GM23338 (cell line): ENCODE measurements at regions not wholly inside any gene's neighbourhood (a gene's known extent, or its start where the extent isn't known, plus 50 kb on each side); places are given as distances from the start of the nearest gene placed in this dataset.

Experiments
- ATAC-seq: fragments of 200-7000 bp; cut with Tn5 transposase; 3 replicates; pipeline ENCODE4 v1.9.1; 2020
- DNase-seq: peaks from one replicate; pipeline ENCODE4 v3.0.0-alpha.2; 2015; ENCODE audit warnings: low spot score
- H2AFZ ChIP-seq: fragments of 200-600 bp; sonication (generic); 2 replicates; pipeline ENCODE4 v1.8.0; 2016; ENCODE audit warnings: antibody characterized with exemption, mild to moderate bottlenecking, moderate library complexity
- H3F3A ChIP-seq: fragments of 200-600 bp; sonication (generic); replicated peaks from 2 replicates; pipeline ENCODE4 v1.8.0; 2017; ENCODE audit warnings: antibody characterized with exemption, mixed run types, low read depth
- H3K27ac ChIP-seq: fragments of 200-600 bp; sonication (generic); 2 replicates; pipeline ENCODE4 v1.6.1; 2016; ENCODE audit warnings: low read depth
- H3K27me3 ChIP-seq: fragments of 200-600 bp; sonication (generic); 2 replicates; pipeline ENCODE4 v1.8.0; 2016; ENCODE audit warnings: mild to moderate bottlenecking, mixed run types, moderate library complexity; ENCODE audit not compliant: insufficient read depth
- H3K36me3 ChIP-seq: fragments of 200-600 bp; sonication (generic); 2 replicates; pipeline ENCODE4 v1.8.0; 2016; ENCODE audit warnings: mild to moderate bottlenecking; ENCODE audit not compliant: insufficient read depth
- H3K4me1 ChIP-seq: fragments of 200-600 bp; sonication (generic); 2 replicates; pipeline ENCODE4 v1.8.0; 2016; ENCODE audit warnings: mild to moderate bottlenecking, moderate library complexity; ENCODE audit not compliant: insufficient read depth
- H3K4me2 ChIP-seq: fragments of 200-600 bp; sonication (generic); 2 replicates; pipeline ENCODE4 v1.7.1; 2017; ENCODE audit warnings: mixed run types
- H3K4me3 ChIP-seq: fragments of 200-600 bp; sonication (generic); 2 replicates; pipeline ENCODE4 v1.6.1; 2016; ENCODE audit warnings: mixed run types
- H3K79me2 ChIP-seq: fragments of 200-600 bp; sonication (generic); replicated peaks from 2 replicates; pipeline ENCODE4 v1.8.0; 2017; ENCODE audit warnings: mild to moderate bottlenecking; ENCODE audit not compliant: insufficient read depth
- H3K9me2 ChIP-seq: fragments of 200-600 bp; sonication (generic); 2 replicates; pipeline ENCODE4 v1.8.0; 2017; ENCODE audit not compliant: insufficient read depth
- H4K20me1 ChIP-seq: fragments of 200-600 bp; sonication (generic); replicated peaks from 2 replicates; pipeline ENCODE4 v1.8.0; 2017; ENCODE audit warnings: mild to moderate bottlenecking; ENCODE audit not compliant: insufficient read depth
- H3K27ac Mint-ChIP-seq: 2 replicates; pipeline ENCODE4 v1.8.0; 2020; ENCODE audit warnings: inconsistent platforms, mild to moderate bottlenecking, moderate library complexity, mixed read lengths
- H3K27me3 Mint-ChIP-seq: 3 replicates; pipeline ENCODE4 v1.8.0; 2022; ENCODE audit warnings: low read depth, mild to moderate bottlenecking, moderate library complexity, mixed read lengths, inconsistent platforms; ENCODE audit not compliant: insufficient read depth, poor library complexity
- H3K36me3 Mint-ChIP-seq: 3 replicates; pipeline ENCODE4 v1.8.0; 2021; ENCODE audit warnings: low read depth, mild to moderate bottlenecking, inconsistent platforms, moderate library complexity, mixed read lengths
- H3K4me1 Mint-ChIP-seq: 3 replicates; pipeline ENCODE4 v1.8.0; 2020; ENCODE audit warnings: mild to moderate bottlenecking, inconsistent platforms, mixed read lengths
- H3K4me3 Mint-ChIP-seq: 3 replicates; pipeline ENCODE4 v1.8.0; 2021; ENCODE audit warnings: moderate library complexity, mild to moderate bottlenecking, inconsistent platforms, mixed read lengths
- H3K9me3 Mint-ChIP-seq: 3 replicates; pipeline ENCODE4 v1.8.0; 2020; ENCODE audit warnings: moderate library complexity, mild to moderate bottlenecking, inconsistent platforms, mixed read lengths
- CREB1 ChIP-seq: fragments of 250-450 bp; sonication (Bioruptor Pico); IDR thresholded peaks from 2 replicates; pipeline ENCODE4 v1.5.0; 2020; ENCODE audit warnings: low read depth, mild to moderate bottlenecking, moderate library complexity
- EZH2 ChIP-seq: fragments of 200-600 bp; sonication (generic); IDR thresholded peaks from one replicate; pipeline ENCODE4 v1.8.0; 2017; ENCODE audit warnings: antibody characterized with exemption, mild to moderate bottlenecking, low read depth; ENCODE audit not compliant: unreplicated experiment
- EZH2phosphoT487 ChIP-seq: fragments of 200-600 bp; sonication (generic); IDR thresholded peaks from one replicate; pipeline ENCODE4 v1.8.1; 2018; ENCODE audit warnings: antibody characterized with exemption; ENCODE audit not compliant: unreplicated experiment
- JUNB ChIP-seq: IDR thresholded peaks from one replicate; pipeline ENCODE4 v1.6.1; 2016; ENCODE audit warnings: antibody characterized with exemption; ENCODE audit not compliant: unreplicated experiment
- NANOG ChIP-seq: IDR thresholded peaks from 2 replicates; pipeline ENCODE4 v1.6.1; 2016; ENCODE audit warnings: antibody characterized with exemption, borderline replicate concordance
- POLR2AphosphoS5 ChIP-seq: IDR thresholded peaks from 2 replicates; pipeline ENCODE4 v1.6.1; 2016; ENCODE audit warnings: antibody characterized with exemption, low read depth
- REST ChIP-seq: IDR thresholded peaks from one replicate; pipeline ENCODE4 v1.6.1; 2018; ENCODE audit warnings: antibody characterized with exemption; ENCODE audit not compliant: unreplicated experiment
- STAT1 ChIP-seq: IDR thresholded peaks from one replicate; pipeline ENCODE4 v1.6.1; 2016; ENCODE audit warnings: antibody characterized with exemption; ENCODE audit not compliant: unreplicated experiment
- ZNF114 ChIP-seq: fragments of 250-450 bp; sonication (Bioruptor Pico); IDR thresholded peaks from 2 replicates; pipeline ENCODE4 v1.5.0; 2020; ENCODE audit warnings: mild to moderate bottlenecking, moderate library complexity
- TF ChIP-seq, protein P1 (sequence below), 2 experiments: fragments of 200-600 bp in 1 of 2; sonication (generic) in 1 of 2; conservative IDR thresholded peaks; 2 replicates each; pipeline versions ENCODE4 v1.5.1 to v1.6.1; 2016 to 2017; ENCODE audit warnings: antibody characterized with exemption in 2 of 2, low read depth in 2 of 2, mild to moderate bottlenecking in 2 of 2, moderate library complexity in 1 of 2
- TF ChIP-seq, protein P2 (sequence below): IDR thresholded peaks from 2 replicates; pipeline ENCODE4 v1.6.1; 2016; ENCODE audit warnings: antibody characterized with exemption

- H2AFZ ChIP-seq: 0 out of 2 replicates have a peak overlapping the region, but pooled peaks have one; percentile 18
- no peaks in the 10 kb centered on the region for H4K20me1 ChIP-seq
- H3K36me3 ChIP-seq: no peaks in the 10 kb centered on the region
- no peak overlapping the region for H3K4me3 ChIP-seq
- no peaks in the 10 kb centered on the region for H3F3A ChIP-seq
- H3K9me3 Mint-ChIP-seq: no peaks in the 10 kb centered on the region
- no peak overlapping the region for H3K4me2 ChIP-seq
- TF ChIP-seq REST (no peak), NANOG (no peak), ZNF114 (CRISPR knock-in tag) (no peak), CREB1 (CRISPR knock-in tag) (no peak), EZH2 (no peak)
- H3K4me1 Mint-ChIP-seq: peaks cover 28% of the 10 kb centered on the region
- no peaks in the 10 kb centered on the region for H3K27me3 ChIP-seq
- H3K79me2 ChIP-seq: no peaks in the 10 kb centered on the region
- no peak for DNase-seq
- H3K36me3 Mint-ChIP-seq: no peaks in the 10 kb centered on the region
- H3K4me1 ChIP-seq: peaks cover 15% of the 10 kb centered on the region
- no peak overlapping the region for H3K4me3 Mint-ChIP-seq
- no peak overlapping the region for H3K27ac ChIP-seq
- H3K27ac Mint-ChIP-seq: no peak overlapping the region
- H3K9me2 ChIP-seq: no peaks in the 10 kb centered on the region
- H3K27me3 Mint-ChIP-seq: peaks cover 1% of the 10 kb centered on the region
- no peak for ATAC-seq
These were observed 549.0 kb upstream of the ZNF608 start for GRCh38 chr5:125295405-125295872.

DNA sequence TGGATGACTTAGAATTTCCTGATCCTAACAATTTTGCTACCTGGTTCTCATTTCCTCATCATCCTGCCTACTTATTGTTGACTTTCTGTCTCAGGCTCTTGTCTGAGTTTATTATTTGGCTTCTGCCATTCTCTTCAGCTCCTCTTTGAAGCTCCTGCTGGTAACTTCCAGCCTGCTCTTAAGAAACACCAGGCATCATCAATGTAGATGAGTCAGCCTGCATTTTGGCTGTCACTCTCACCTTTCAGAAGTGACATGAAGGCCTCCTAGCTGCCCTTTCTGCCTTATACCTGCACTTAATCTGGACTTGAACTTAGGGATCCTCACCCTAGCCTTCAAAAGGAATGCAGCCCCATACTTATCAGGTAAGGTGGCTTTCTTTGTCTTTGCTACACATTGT, 551.8 kb upstream of the ZNF608 start:
- Histone ChIP-seq H3K9me2 (no peaks in the 10 kb centered on the region), H3K27me3 (no peaks in the 10 kb centered on the region), H3K4me2 (no peak overlapping the region), H3K36me3 (no peaks in the 10 kb centered on the region), H2AFZ (peak overlapping the region; percentile 86; the same call in 1 of the 2 replicates), H3K4me3 (no peak overlapping the region), H3K79me2 (no peaks in the 10 kb centered on the region), H3F3A (no peaks in the 10 kb centered on the region), H4K20me1 (no peaks in the 10 kb centered on the region), H3K27ac (no peak overlapping the region), H3K4me1 (peaks cover 15% of the 10 kb centered on the region)
- TF ChIP-seq, protein P1, sequence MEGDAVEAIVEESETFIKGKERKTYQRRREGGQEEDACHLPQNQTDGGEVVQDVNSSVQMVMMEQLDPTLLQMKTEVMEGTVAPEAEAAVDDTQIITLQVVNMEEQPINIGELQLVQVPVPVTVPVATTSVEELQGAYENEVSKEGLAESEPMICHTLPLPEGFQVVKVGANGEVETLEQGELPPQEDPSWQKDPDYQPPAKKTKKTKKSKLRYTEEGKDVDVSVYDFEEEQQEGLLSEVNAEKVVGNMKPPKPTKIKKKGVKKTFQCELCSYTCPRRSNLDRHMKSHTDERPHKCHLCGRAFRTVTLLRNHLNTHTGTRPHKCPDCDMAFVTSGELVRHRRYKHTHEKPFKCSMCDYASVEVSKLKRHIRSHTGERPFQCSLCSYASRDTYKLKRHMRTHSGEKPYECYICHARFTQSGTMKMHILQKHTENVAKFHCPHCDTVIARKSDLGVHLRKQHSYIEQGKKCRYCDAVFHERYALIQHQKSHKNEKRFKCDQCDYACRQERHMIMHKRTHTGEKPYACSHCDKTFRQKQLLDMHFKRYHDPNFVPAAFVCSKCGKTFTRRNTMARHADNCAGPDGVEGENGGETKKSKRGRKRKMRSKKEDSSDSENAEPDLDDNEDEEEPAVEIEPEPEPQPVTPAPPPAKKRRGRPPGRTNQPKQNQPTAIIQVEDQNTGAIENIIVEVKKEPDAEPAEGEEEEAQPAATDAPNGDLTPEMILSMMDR (conservative IDR thresholded peaks at IDR 0.05; ENCODE audit: low read depth in 2 of 2): no peak
- TF ChIP-seq NANOG: no peak
- TF ChIP-seq EZH2: no peak
- no peak for TF ChIP-seq REST
- no peak for TF ChIP-seq ZNF114 (CRISPR knock-in tag)
- TF ChIP-seq CREB1 (CRISPR knock-in tag): no peak
- no peak for TF ChIP-seq JUNB
- TF ChIP-seq STAT1: no peak
- TF ChIP-seq POLR2AphosphoS5: no peak
- TF ChIP-seq EZH2phosphoT487: no peak
- TF ChIP-seq, protein P2, sequence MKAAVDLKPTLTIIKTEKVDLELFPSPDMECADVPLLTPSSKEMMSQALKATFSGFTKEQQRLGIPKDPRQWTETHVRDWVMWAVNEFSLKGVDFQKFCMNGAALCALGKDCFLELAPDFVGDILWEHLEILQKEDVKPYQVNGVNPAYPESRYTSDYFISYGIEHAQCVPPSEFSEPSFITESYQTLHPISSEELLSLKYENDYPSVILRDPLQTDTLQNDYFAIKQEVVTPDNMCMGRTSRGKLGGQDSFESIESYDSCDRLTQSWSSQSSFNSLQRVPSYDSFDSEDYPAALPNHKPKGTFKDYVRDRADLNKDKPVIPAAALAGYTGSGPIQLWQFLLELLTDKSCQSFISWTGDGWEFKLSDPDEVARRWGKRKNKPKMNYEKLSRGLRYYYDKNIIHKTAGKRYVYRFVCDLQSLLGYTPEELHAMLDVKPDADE: no peak
- no peaks in the 10 kb centered on the region; the same call in 2 of the 3 replicates for H3K9me3 Mint-ChIP-seq
- H3K27me3 Mint-ChIP-seq: peaks cover 1% of the 10 kb centered on the region
- peaks cover 21% of the 10 kb centered on the region for H3K4me1 Mint-ChIP-seq
- H3K4me3 Mint-ChIP-seq: no peak overlapping the region
- H3K27ac Mint-ChIP-seq: no peak overlapping the region
- ATAC-seq: peak; percentile 40; the same call in 2 of the 3 replicates
- H3K36me3 Mint-ChIP-seq: no peaks in the 10 kb centered on the region
- peak; percentile 8 for DNase-seq
